Activated T-cell treated with anti-CD3 and anti-CD28 coated beads for 24 hours (primary cell): ENCODE measurements at regions not wholly inside any gene's neighbourhood (a gene's known extent, or its start where the extent isn't known, plus 50 kb on each side); places are given as distances from the start of the nearest gene placed in this dataset.

Experiments used
- DNase-seq: peaks from one replicate; pipeline ENCODE4 v3.0.0-alpha.2; 2020; ENCODE audit warnings: low read depth

- DNase-seq, result no peak
Measured at GRCh38 chr10:129078746-129079145, 388.3 kb upstream of the MGMT start.

GRCh38 chr10:129079705-129080104, 387.3 kb upstream of the MGMT start:
- no peak for DNase-seq

- DNase-seq, result no peak
Measured at GRCh38 chr10:129085811-129086210, 381.2 kb upstream of the MGMT start.

GRCh38 chr10:129089341-129089740, 377.7 kb upstream of the MGMT start:
- no peak for DNase-seq

GRCh38 chr10:129090165-129090564, 376.9 kb upstream of the MGMT start:
- no peak for DNase-seq

GRCh38 chr10:129090618-129091366, 376.2 kb upstream of the MGMT start:
- DNase-seq, result no peak

GRCh38 chr10:129093641-129094040, 373.4 kb upstream of the MGMT start:
- DNase-seq, result no peak

- no peak for DNase-seq
Measured at GRCh38 chr10:129094233-129094632, 372.8 kb upstream of the MGMT start.

GRCh38 chr10:129094861-129095260, 372.2 kb upstream of the MGMT start:
- no peak for DNase-seq

GRCh38 chr10:129095680-129096064, 371.4 kb upstream of the MGMT start:
- no peak for DNase-seq

- DNase-seq, result no peak
Measured at GRCh38 chr10:129096065-129096984, 370.7 kb upstream of the MGMT start.

- no peak for DNase-seq
Measured at GRCh38 chr10:129097776-129098330, 369.2 kb upstream of the MGMT start.

- DNase-seq, result no peak
Measured at GRCh38 chr10:129098517-129098916, 368.5 kb upstream of the MGMT start.

GRCh38 chr10:129099486-129099885, 367.6 kb upstream of the MGMT start:
- no peak for DNase-seq

- no peak for DNase-seq
Measured at GRCh38 chr10:129099992-129100391, 367.0 kb upstream of the MGMT start.

- no peak for DNase-seq
Measured at GRCh38 chr10:129101232-129101980, 365.6 kb upstream of the MGMT start.

- no peak for DNase-seq
Measured at GRCh38 chr10:129102906-129103693, 363.9 kb upstream of the MGMT start.

- no peak for DNase-seq
Measured at GRCh38 chr10:129104266-129105045, 362.6 kb upstream of the MGMT start.

- no peak for DNase-seq
Measured at GRCh38 chr10:129105266-129105665, 361.8 kb upstream of the MGMT start.

GRCh38 chr10:129106314-129106713, 360.7 kb upstream of the MGMT start:
- no peak for DNase-seq

- no peak for DNase-seq
Measured at GRCh38 chr10:129107525-129107924, 359.5 kb upstream of the MGMT start.
